ENCODE measurements at regions not wholly inside any gene's neighbourhood (a gene's known extent, or its start where the extent isn't known, plus 50 kb on each side); places are given as distances from the start of the nearest gene placed in this dataset.

GRCh38 chr9:85416715-85417114 is 325.0 kb downstream of the AGTPBP1 start:
- Mint-ChIP-seq H3K9me3 (peaks cover 0 to 1% of the 10 kb centered on the region in 2 donors), H3K4me1 (peaks cover 0 to 5% of the 10 kb centered on the region in 2 donors), H3K4me3 (no peak overlapping the region), H3K36me3 (no peaks in the 10 kb centered on the region), H3K27me3 (no peaks in the 10 kb centered on the region), H3K27ac (no peak overlapping the region)
- DNase-seq (no peak), ATAC-seq (replicated peaks) (no peak)

GRCh38 chr9:85414390-85414789 is 327.4 kb downstream of the AGTPBP1 start:
- Mint-ChIP-seq H3K27me3 (peaks cover 0 to 3% of the 10 kb centered on the region in 2 donors), H3K27ac (no peak overlapping the region), H3K4me3 (no peak overlapping the region), H3K36me3 (no peaks in the 10 kb centered on the region), H3K4me1 (no peaks in the 10 kb centered on the region), H3K9me3 (peaks cover 0 to 1% of the 10 kb centered on the region in 2 donors)
- no peak for DNase-seq
- ATAC-seq (replicated peaks) = peak in 1 of 2 donors; percentile 12

DNA sequence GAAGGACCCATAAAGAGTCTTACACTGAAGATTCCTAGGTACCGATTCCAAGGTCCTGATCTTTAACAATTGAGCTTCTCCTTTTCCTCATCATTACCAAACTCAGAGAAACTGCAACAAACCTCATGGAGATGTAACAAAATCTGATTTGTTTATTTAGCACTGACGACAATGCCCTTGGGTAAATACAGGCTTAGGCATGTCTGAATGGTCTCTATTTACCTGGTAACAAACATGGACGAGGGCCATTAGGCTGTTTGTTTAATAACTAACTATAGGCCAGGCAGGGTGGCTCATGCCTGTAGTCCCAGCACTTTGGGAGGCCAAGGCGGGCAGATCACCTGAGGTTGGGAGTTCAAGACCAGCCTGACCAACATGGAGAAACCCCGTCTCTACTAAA is 333.3 kb downstream of the AGTPBP1 start:
- no peak overlapping the region for H3K27ac Mint-ChIP-seq
- no peaks in the 10 kb centered on the region for H3K36me3 Mint-ChIP-seq
- DNase-seq (no peak), ATAC-seq (replicated peaks) (no peak)
- H3K4me1 Mint-ChIP-seq = no peaks in the 10 kb centered on the region
- H3K9me3 Mint-ChIP-seq = no peaks in the 10 kb centered on the region
- no peak overlapping the region for H3K4me3 Mint-ChIP-seq
- H3K27me3 Mint-ChIP-seq = peaks cover 0 to 3% of the 10 kb centered on the region in 2 donors

- H3K4me1 Mint-ChIP-seq = no peaks in the 10 kb centered on the region
- no peaks in the 10 kb centered on the region for H3K9me3 Mint-ChIP-seq
- peaks cover 5 to 10% of the 10 kb centered on the region in 2 donors for H3K27me3 Mint-ChIP-seq
Observed at GRCh38 chr9:85405566-85405950, 336.2 kb downstream of the AGTPBP1 start.

GRCh38 chr9:85404911-85405565 is 336.7 kb downstream of the AGTPBP1 start:
- DNase-seq = no peak
- H3K27me3 Mint-ChIP-seq = peaks cover 5 to 9% of the 10 kb centered on the region in 2 donors
- H3K36me3 Mint-ChIP-seq = no peaks in the 10 kb centered on the region
- no peak overlapping the region for H3K27ac Mint-ChIP-seq
- no peak for ATAC-seq (replicated peaks)
- H3K9me3 Mint-ChIP-seq = no peaks in the 10 kb centered on the region
- H3K4me3 Mint-ChIP-seq = no peak overlapping the region
- no peaks in the 10 kb centered on the region for H3K4me1 Mint-ChIP-seq

More at GRCh38 chr9:85405566-85405950, 336.2 kb downstream of the AGTPBP1 start:
- Mint-ChIP-seq H3K36me3 (no peaks in the 10 kb centered on the region), H3K4me3 (no peak overlapping the region), H3K27ac (no peak overlapping the region)
- ATAC-seq (replicated peaks) = no peak
- no peak for DNase-seq

DNA sequence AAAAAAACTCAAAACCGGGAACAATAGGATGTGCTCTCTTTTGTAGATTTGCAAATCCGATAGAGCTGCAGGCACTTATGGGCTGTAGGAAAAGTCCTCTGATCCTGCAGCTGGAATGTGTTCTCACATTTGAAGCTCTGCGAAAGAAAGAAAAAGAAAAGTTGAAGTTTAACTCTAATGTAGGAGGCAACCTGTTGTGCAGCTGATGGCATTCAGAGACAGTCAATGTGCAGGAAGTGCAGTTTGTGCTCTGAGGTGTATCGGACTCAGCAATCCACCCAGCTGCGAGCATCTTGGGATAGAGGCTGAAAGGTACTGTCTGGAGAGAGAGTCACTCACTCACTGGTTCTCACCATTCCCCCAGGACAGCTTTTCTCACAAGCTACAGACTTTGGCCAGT is 339.2 kb downstream of the AGTPBP1 start:
- Mint-ChIP-seq H3K9me3 (no peaks in the 10 kb centered on the region), H3K4me1 (no peaks in the 10 kb centered on the region), H3K36me3 (no peaks in the 10 kb centered on the region)

DNA sequence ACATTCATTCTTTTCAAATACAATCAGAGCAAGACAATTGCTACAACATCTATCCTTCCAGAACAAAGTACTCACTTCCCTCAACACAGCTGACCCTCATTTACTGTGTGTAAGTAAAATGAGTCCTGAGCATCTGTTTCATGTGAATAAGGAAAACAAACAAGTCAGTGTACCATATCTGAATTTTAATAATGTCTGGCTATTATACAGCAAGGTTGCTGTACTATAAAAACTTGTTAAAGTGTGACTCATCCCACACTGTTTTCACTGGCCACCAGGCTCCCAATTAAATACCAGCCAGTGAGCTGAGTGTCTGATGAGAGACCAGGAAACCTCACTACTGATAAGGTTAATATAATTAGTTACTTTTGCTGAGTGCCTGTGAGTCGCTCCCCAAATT is 339.8 kb downstream of the AGTPBP1 start:
- H3K36me3 Mint-ChIP-seq = no peaks in the 10 kb centered on the region
- H3K4me1 Mint-ChIP-seq = no peaks in the 10 kb centered on the region
- no peak overlapping the region for H3K4me3 Mint-ChIP-seq
- DNase-seq = no peak
- H3K27ac Mint-ChIP-seq = no peak overlapping the region
- ATAC-seq (replicated peaks) = no peak
- H3K9me3 Mint-ChIP-seq = no peaks in the 10 kb centered on the region
- peaks cover 5 to 7% of the 10 kb centered on the region in 2 donors for H3K27me3 Mint-ChIP-seq

More for the DNA sequence above, 339.2 kb downstream of the AGTPBP1 start:
- DNase-seq = no peak
- peaks cover 5 to 7% of the 10 kb centered on the region in 2 donors for H3K27me3 Mint-ChIP-seq
- no peak overlapping the region for H3K4me3 Mint-ChIP-seq
- no peak overlapping the region for H3K27ac Mint-ChIP-seq
- no peak for ATAC-seq (replicated peaks)

DNA sequence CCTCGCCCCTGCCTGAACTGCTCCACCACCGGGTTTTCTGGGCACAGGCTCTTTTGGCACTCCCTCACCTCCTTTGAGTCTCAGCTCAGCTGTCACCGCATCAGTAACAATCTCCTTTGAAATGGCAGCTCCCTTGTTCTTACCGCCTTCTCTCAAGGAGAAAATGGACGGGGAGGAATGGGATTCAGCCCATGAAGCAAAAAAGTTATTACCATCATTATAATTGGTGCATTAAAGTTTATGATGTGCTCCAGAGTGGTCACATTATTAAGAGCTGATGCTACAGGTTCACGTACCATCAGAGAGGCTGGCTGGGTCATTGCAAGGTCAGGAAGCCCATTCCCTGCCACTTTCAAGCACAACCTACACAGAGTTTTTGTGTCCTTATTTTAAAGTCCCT is 344.7 kb downstream of the AGTPBP1 start:
- no peaks in the 10 kb centered on the region for H3K4me1 Mint-ChIP-seq
- no peak for ATAC-seq (replicated peaks)
- no peak overlapping the region for H3K27ac Mint-ChIP-seq

DNA sequence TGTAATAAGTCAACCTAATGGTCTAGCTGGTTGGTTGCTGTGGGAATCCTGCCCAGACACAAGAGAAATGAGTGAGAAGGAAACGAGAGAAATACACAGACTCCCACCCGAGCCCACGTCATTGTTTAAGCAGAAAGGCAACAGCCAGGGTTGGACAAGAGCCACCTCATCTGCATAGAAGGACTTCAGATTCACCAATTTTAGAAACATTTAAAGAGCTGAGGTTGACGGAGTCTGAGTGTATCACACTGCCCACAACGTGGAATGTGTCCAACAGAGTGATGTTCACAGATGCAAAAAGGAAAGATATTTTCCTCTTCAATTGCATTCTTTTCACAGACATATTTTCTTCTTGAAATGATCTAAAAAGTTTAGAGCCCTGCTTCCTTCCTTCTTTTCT is 349.5 kb downstream of the AGTPBP1 start:
- DNase-seq (no peak), ATAC-seq (replicated peaks) (no peak)
- H3K27me3 Mint-ChIP-seq = peaks cover 0 to 3% of the 10 kb centered on the region in 2 donors
- no peaks in the 10 kb centered on the region for H3K4me1 Mint-ChIP-seq
- H3K36me3 Mint-ChIP-seq = no peaks in the 10 kb centered on the region
- no peaks in the 10 kb centered on the region for H3K9me3 Mint-ChIP-seq
- H3K4me3 Mint-ChIP-seq = no peak overlapping the region
- H3K27ac Mint-ChIP-seq = no peak overlapping the region

More for the DNA sequence above, 344.7 kb downstream of the AGTPBP1 start:
- Mint-ChIP-seq H3K9me3 (no peaks in the 10 kb centered on the region), H3K4me3 (no peak overlapping the region), H3K36me3 (no peaks in the 10 kb centered on the region), H3K27me3 (peaks cover 4 to 7% of the 10 kb centered on the region in 2 donors)
- no peak for DNase-seq

DNA sequence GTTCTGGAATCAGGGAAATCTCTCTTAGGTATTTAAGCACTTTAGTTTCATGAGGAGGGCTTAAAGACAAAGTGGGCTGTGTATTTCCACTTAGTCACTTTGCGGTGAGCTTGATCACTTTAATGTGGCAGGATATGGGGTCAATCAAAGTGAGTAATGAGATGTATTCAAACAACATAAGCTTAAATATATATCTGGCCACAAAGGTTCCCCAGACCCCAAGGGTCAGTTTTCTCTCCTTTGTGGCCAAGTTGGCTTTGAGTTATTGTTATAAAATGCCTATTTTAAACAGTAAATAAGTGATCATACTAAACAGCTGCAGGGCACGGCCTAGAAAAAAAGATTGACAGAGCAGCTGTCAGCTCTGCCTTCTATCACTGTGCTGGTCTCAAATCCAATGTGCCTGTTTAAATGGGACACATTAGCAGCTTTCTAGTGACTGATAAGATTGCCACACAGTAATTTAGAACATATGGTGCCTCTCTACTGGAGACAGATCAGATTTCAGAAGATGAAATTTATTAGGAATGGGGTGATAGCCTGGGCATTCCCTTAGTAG is 363.9 kb downstream of the AGTPBP1 start:
- H3K27ac Mint-ChIP-seq = no peak overlapping the region
- ATAC-seq (replicated peaks) = no peak

GRCh38 chr9:85368781-85369180 is 373.0 kb downstream of the AGTPBP1 start:
- ATAC-seq (replicated peaks) (no peak), DNase-seq (no peak)
- H3K4me1 Mint-ChIP-seq = no peaks in the 10 kb centered on the region
- H3K4me3 Mint-ChIP-seq = no peak overlapping the region
- no peaks in the 10 kb centered on the region for H3K27me3 Mint-ChIP-seq
- peaks cover 0 to 2% of the 10 kb centered on the region in 2 donors for H3K9me3 Mint-ChIP-seq
- no peaks in the 10 kb centered on the region for H3K36me3 Mint-ChIP-seq
- no peak overlapping the region for H3K27ac Mint-ChIP-seq

More for the DNA sequence above, 363.9 kb downstream of the AGTPBP1 start:
- Mint-ChIP-seq H3K36me3 (no peaks in the 10 kb centered on the region), H3K4me3 (no peak overlapping the region), H3K4me1 (no peaks in the 10 kb centered on the region), H3K27me3 (no peaks in the 10 kb centered on the region), H3K9me3 (no peaks in the 10 kb centered on the region)
- no peak for DNase-seq

DNA sequence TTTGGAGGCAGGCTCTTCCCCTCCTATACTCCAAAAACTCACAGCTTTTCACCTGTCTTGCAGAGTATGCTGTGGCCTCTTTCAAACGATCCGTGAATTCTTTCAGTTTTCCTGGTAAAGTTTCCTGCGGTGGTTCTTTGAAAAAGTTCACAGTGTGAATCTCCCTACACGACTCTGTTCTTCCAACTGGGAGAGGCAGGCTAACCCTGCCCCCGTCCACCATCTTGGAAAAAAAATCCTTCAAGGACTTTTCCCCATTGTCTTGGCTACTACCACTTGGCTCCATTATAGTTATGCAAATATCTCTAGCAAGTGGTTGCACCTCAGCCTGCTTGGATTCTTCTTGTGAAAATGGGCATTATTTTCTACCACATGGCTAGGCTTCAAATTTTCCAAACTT is 382.6 kb downstream of the AGTPBP1 start:
- no peaks in the 10 kb centered on the region for H3K36me3 Mint-ChIP-seq
- H3K27me3 Mint-ChIP-seq = peaks cover 4 to 11% of the 10 kb centered on the region in 2 donors
- H3K9me3 Mint-ChIP-seq = peaks cover 5 to 7% of the 10 kb centered on the region in 2 donors
- H3K4me1 Mint-ChIP-seq = no peaks in the 10 kb centered on the region
- no peak overlapping the region for H3K27ac Mint-ChIP-seq
- DNase-seq = no peak
- no peak overlapping the region for H3K4me3 Mint-ChIP-seq
- no peak for ATAC-seq (replicated peaks)

GRCh38 chr9:85349046-85349445 is 392.7 kb downstream of the AGTPBP1 start:
- H3K9me3 Mint-ChIP-seq = peaks cover 0 to 4% of the 10 kb centered on the region in 2 donors
- ATAC-seq (replicated peaks) (no peak), DNase-seq (no peak)
- no peaks in the 10 kb centered on the region for H3K4me1 Mint-ChIP-seq
- H3K27ac Mint-ChIP-seq = no peak overlapping the region
- no peak overlapping the region for H3K4me3 Mint-ChIP-seq
- no peaks in the 10 kb centered on the region for H3K36me3 Mint-ChIP-seq
- no peaks in the 10 kb centered on the region for H3K27me3 Mint-ChIP-seq

DNA sequence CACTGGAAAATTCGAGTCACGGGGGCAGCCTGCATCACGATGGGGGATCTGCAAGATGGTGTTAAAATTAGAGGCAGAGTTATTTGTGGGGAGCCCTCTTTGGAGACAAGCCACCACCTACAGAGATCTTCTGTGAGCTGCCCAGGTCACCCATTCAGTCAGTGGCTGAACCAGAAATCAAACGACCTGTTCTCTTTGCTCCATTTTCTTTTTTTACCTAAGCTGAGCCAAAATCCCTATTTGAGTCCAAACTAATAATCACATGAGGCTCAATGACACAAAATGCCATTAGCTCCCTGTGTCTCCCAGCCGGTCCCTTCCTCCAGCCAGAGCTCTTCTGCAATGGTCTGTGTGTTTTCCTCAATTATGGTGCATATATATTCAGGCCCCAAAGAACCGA is 394.2 kb downstream of the AGTPBP1 start:
- no peak for DNase-seq
- Mint-ChIP-seq H3K4me3 (no peak overlapping the region), H3K27me3 (no peaks in the 10 kb centered on the region), H3K9me3 (peaks cover 0 to 2% of the 10 kb centered on the region in 2 donors), H3K36me3 (no peaks in the 10 kb centered on the region), H3K27ac (no peak overlapping the region), H3K4me1 (no peaks in the 10 kb centered on the region)
- no peak for ATAC-seq (replicated peaks)

- no peaks in the 10 kb centered on the region for H3K4me1 Mint-ChIP-seq
- H3K27me3 Mint-ChIP-seq = peaks cover 3 to 7% of the 10 kb centered on the region in 2 donors
Observed at GRCh38 chr9:85344901-85345300, 396.9 kb downstream of the AGTPBP1 start.

More at GRCh38 chr9:85344901-85345300, 396.9 kb downstream of the AGTPBP1 start:
- Mint-ChIP-seq H3K4me3 (no peak overlapping the region), H3K36me3 (no peaks in the 10 kb centered on the region), H3K27ac (no peak overlapping the region), H3K9me3 (no peaks in the 10 kb centered on the region)
- DNase-seq = no peak
- no peak for ATAC-seq (replicated peaks)

Data from stimulated activated naive B cell treated with anti-CD40 and anti-IgM and Interleukin-4, amounts not matched to agents 10 μg/mL and 1 μg/mL and 100 μg/mL, for 72 hours (primary cell).